DOHH2 (cell line): ENCODE measurements at regions not wholly inside any gene's neighbourhood (a gene's known extent, or its start where the extent isn't known, plus 50 kb on each side); places are given as distances from the start of the nearest gene placed in this dataset.

ENCODE experiments used
- H3F3A ChIP-seq: fragments of 200-600 bp; sonication (generic), shearing (Covaris generic); 2 replicates; pipeline ENCODE4 v1.6.0; 2016; ENCODE audit warnings: antibody characterized with exemption, mild to moderate bottlenecking; ENCODE audit not compliant: control insufficient read depth, insufficient read depth
- H3K27ac ChIP-seq: fragments of 200-600 bp; sonication (generic); 2 replicates; pipeline ENCODE4 v1.5.1; 2014; ENCODE audit warnings: low read depth, mild to moderate bottlenecking, low read length, moderate library complexity
- H3K27me3 ChIP-seq: fragments of 200-600 bp; sonication (generic); 2 replicates; pipeline ENCODE4 v1.6.1; 2014; ENCODE audit warnings: mild to moderate bottlenecking, low read length, mixed read lengths; ENCODE audit not compliant: control insufficient read depth
- H3K36me3 ChIP-seq: fragments of 200-600 bp; sonication (generic); 2 replicates; pipeline ENCODE4 v1.6.1; 2014; ENCODE audit warnings: mild to moderate bottlenecking, low read length, moderate library complexity, mixed read lengths; ENCODE audit not compliant: control insufficient read depth
- H3K4me1 ChIP-seq: fragments of 200-600 bp; sonication (generic); 2 replicates; pipeline ENCODE4 v1.6.1; 2014; ENCODE audit warnings: mild to moderate bottlenecking, low read length, mixed read lengths; ENCODE audit not compliant: control insufficient read depth
- H3K4me2 ChIP-seq: fragments of 200-600 bp; sonication (generic); 2 replicates; pipeline ENCODE4 v1.6.0; 2014; ENCODE audit warnings: mild to moderate bottlenecking, low read length, moderate library complexity
- H3K4me3 ChIP-seq: fragments of 200-600 bp; sonication (generic); 2 replicates; pipeline ENCODE4 v1.5.1; 2014; ENCODE audit warnings: mild to moderate bottlenecking, low read length, mixed read lengths
- H3K79me2 ChIP-seq: fragments of 200-600 bp; sonication (generic); 2 replicates; pipeline ENCODE4 v1.6.1; 2014; ENCODE audit warnings: mild to moderate bottlenecking, low read length, mixed read lengths; ENCODE audit not compliant: control insufficient read depth
- H3K9me2 ChIP-seq: fragments of 200-600 bp; sonication (generic); replicated peaks from 2 replicates; pipeline ENCODE4 v1.6.1; 2014; ENCODE audit warnings: mild to moderate bottlenecking, low read length, mixed read lengths; ENCODE audit not compliant: control insufficient read depth
- H3K9me3 ChIP-seq: fragments of 200-600 bp; sonication (generic); 2 replicates; pipeline ENCODE4 v1.6.1; 2014; ENCODE audit warnings: antibody characterized with exemption, low read length, mixed read lengths; ENCODE audit not compliant: control insufficient read depth, insufficient read depth
- H4K20me1 ChIP-seq: fragments of 200-600 bp; sonication (generic); 2 replicates; pipeline ENCODE4 v1.6.0; 2014; ENCODE audit warnings: low read depth, mild to moderate bottlenecking, antibody characterized with exemption, low read length, moderate library complexity; ENCODE audit not compliant: control insufficient read depth, insufficient read depth
- EZH2phosphoT487 ChIP-seq: fragments of 200-600 bp; sonication (generic); IDR thresholded peaks from 2 replicates; pipeline ENCODE4 v1.6.1; 2017; ENCODE audit warnings: borderline replicate concordance, mild to moderate bottlenecking, antibody characterized with exemption, low read length, moderate library complexity, mixed read lengths
- TF ChIP-seq, protein P1 (sequence below): fragments of 200-600 bp; sonication (generic); IDR thresholded peaks from one replicate; pipeline ENCODE4 v1.5.1; 2014; ENCODE audit warnings: antibody characterized with exemption, mild to moderate bottlenecking, low read depth, low read length; ENCODE audit not compliant: poor library complexity, severe bottlenecking

DNA sequence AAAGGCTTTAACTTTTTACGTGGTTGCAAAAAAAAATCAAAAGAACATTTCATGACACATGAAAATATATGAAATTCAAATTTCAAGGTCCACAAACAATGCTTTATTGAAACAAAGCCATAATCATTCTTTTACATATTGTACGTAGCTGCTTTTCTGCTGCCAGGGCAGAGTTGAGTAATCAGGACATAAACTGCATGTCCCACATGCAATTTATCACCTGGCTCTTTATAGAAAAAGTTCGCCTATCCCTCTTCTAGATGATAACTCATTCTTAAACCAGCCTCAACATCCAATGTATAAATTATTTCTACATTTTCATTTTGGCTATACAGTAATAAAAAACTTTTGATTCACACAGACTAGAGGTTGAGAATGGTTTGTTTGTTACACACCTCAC, 154.9 kb downstream of the AXIN2 start:
- TF ChIP-seq, protein P1, sequence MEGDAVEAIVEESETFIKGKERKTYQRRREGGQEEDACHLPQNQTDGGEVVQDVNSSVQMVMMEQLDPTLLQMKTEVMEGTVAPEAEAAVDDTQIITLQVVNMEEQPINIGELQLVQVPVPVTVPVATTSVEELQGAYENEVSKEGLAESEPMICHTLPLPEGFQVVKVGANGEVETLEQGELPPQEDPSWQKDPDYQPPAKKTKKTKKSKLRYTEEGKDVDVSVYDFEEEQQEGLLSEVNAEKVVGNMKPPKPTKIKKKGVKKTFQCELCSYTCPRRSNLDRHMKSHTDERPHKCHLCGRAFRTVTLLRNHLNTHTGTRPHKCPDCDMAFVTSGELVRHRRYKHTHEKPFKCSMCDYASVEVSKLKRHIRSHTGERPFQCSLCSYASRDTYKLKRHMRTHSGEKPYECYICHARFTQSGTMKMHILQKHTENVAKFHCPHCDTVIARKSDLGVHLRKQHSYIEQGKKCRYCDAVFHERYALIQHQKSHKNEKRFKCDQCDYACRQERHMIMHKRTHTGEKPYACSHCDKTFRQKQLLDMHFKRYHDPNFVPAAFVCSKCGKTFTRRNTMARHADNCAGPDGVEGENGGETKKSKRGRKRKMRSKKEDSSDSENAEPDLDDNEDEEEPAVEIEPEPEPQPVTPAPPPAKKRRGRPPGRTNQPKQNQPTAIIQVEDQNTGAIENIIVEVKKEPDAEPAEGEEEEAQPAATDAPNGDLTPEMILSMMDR, result no peak
- TF ChIP-seq EZH2phosphoT487, result no peak
- H4K20me1 ChIP-seq, result no peaks in the 10 kb centered on the region
- no peaks in the 10 kb centered on the region for H3K9me3 ChIP-seq
- H3K79me2 ChIP-seq, result no peaks in the 10 kb centered on the region
- H3K4me1 ChIP-seq, result no peaks in the 10 kb centered on the region
- no peak overlapping the region for H3K4me2 ChIP-seq
- no peaks in the 10 kb centered on the region for H3K9me2 ChIP-seq
- peaks cover 7% of the 10 kb centered on the region; the same call in 1 of the 2 replicates for H3K27me3 ChIP-seq
- H3F3A ChIP-seq, result no peaks in the 10 kb centered on the region
- H3K27ac ChIP-seq, result no peak overlapping the region
- no peak overlapping the region for H3K4me3 ChIP-seq
- H3K36me3 ChIP-seq, result no peaks in the 10 kb centered on the region

GRCh38 chr17:65405563-65405962, 155.9 kb downstream of the AXIN2 start:
- Histone ChIP-seq H3K4me2 (no peak overlapping the region), H3K9me2 (no peaks in the 10 kb centered on the region), H3K27me3 (peaks cover 7% of the 10 kb centered on the region; the same call in 1 of the 2 replicates), H3K4me1 (no peaks in the 10 kb centered on the region), H3F3A (no peaks in the 10 kb centered on the region), H3K79me2 (no peaks in the 10 kb centered on the region), H3K36me3 (no peaks in the 10 kb centered on the region), H4K20me1 (no peaks in the 10 kb centered on the region), H3K9me3 (no peaks in the 10 kb centered on the region), H3K4me3 (no peak overlapping the region), H3K27ac (no peak overlapping the region)
- TF ChIP-seq EZH2phosphoT487, result no peak
- TF ChIP-seq, protein P1, result no peak

DNA sequence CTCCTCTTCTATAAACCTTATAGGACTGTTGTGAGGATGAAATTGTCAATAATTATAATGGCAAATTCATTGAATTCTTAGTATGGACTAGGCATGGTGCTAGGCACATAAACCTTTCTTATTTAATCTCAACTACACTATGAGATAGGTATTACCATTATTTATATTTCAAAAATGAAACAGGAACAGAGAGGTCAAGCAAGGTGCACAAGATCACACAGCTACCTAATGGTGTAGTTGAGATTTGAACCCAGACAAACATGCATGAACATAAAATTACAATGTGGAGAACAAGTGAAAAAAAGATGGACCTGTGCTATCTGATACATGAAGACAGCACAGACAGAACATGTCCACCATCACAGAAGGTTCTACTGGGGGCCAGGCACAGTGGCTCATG, 156.7 kb downstream of the AXIN2 start:
- no peaks in the 10 kb centered on the region for H3K79me2 ChIP-seq
- no peak overlapping the region for H3K27ac ChIP-seq
- H3K4me2 ChIP-seq, result no peak overlapping the region
- H3F3A ChIP-seq, result no peaks in the 10 kb centered on the region
- no peak for TF ChIP-seq EZH2phosphoT487
- TF ChIP-seq, protein P1, result no peak
- H3K4me3 ChIP-seq, result no peak overlapping the region
- no peaks in the 10 kb centered on the region for H3K36me3 ChIP-seq
- H3K4me1 ChIP-seq, result no peaks in the 10 kb centered on the region
- no peaks in the 10 kb centered on the region for H4K20me1 ChIP-seq
- H3K27me3 ChIP-seq, result peaks cover 7% of the 10 kb centered on the region; the same call in 1 of the 2 replicates
- no peaks in the 10 kb centered on the region for H3K9me2 ChIP-seq
- no peaks in the 10 kb centered on the region for H3K9me3 ChIP-seq

- H3K79me2 ChIP-seq, result no peaks in the 10 kb centered on the region
- H3F3A ChIP-seq, result no peaks in the 10 kb centered on the region
- no peak overlapping the region for H3K4me3 ChIP-seq
- TF ChIP-seq, protein P1, result no peak
- TF ChIP-seq EZH2phosphoT487, result no peak
- H4K20me1 ChIP-seq, result no peaks in the 10 kb centered on the region
- no peaks in the 10 kb centered on the region for H3K9me3 ChIP-seq
- H3K4me2 ChIP-seq, result no peak overlapping the region
- no peak overlapping the region for H3K27ac ChIP-seq
- H3K9me2 ChIP-seq, result no peaks in the 10 kb centered on the region
- H3K36me3 ChIP-seq, result no peaks in the 10 kb centered on the region
- peaks cover 5% of the 10 kb centered on the region; the same call in 1 of the 2 replicates for H3K27me3 ChIP-seq
- no peaks in the 10 kb centered on the region for H3K4me1 ChIP-seq
Observed at GRCh38 chr17:65403626-65404025, 157.8 kb downstream of the AXIN2 start.
